ENCODE measurements at regions not wholly inside any gene's neighbourhood (a gene's known extent, or its start where the extent isn't known, plus 50 kb on each side); places are given as distances from the start of the nearest gene placed in this dataset.

GRCh38 chr18:40606996-40607395, 1348.0 kb upstream of the PIK3C3 start:
- no peak overlapping the region for H3K27ac Mint-ChIP-seq
- H3K27me3 ChIP-seq (ENCODE audit: control insufficient read depth, insufficient read depth, low read length) = no peaks in the 10 kb centered on the region
- H3K36me3 Mint-ChIP-seq = no peaks in the 10 kb centered on the region
- no peak overlapping the region for H3K4me3 ChIP-seq (ENCODE audit: low read length)
- no peak for TF ChIP-seq CTCF (IDR thresholded peaks at IDR 0.05)
- H3K27ac ChIP-seq (ENCODE audit: low read length) = no peak overlapping the region
- DNase-seq = no peak
- no peaks in the 10 kb centered on the region for H3K36me3 ChIP-seq (ENCODE audit: control insufficient read depth, insufficient read depth, low read length)
- intact Hi-C loops (cut with micrococcal nuclease) = no loop called here
- H3K4me1 Mint-ChIP-seq = no peaks in the 10 kb centered on the region
- WGBS (ENCODE audit: insufficient coverage) = no CpG with 5 or more reads among the region's 1 CpG
- H3K9me3 Mint-ChIP-seq = peaks cover 6 to 22% of the 10 kb centered on the region in 2 donors
- no peaks in the 10 kb centered on the region for H3K9me3 ChIP-seq (ENCODE audit: control insufficient read depth, insufficient read depth, low read length)
- ATAC-seq = no peak
- H3K4me3 Mint-ChIP-seq = no peak overlapping the region
- no peaks in the 10 kb centered on the region for H3K27me3 Mint-ChIP-seq (ENCODE audit: low read depth in 2 of 2)
- no peaks in the 10 kb centered on the region for H3K4me1 ChIP-seq (ENCODE audit: control insufficient read depth, insufficient read depth, low read length)

DNA sequence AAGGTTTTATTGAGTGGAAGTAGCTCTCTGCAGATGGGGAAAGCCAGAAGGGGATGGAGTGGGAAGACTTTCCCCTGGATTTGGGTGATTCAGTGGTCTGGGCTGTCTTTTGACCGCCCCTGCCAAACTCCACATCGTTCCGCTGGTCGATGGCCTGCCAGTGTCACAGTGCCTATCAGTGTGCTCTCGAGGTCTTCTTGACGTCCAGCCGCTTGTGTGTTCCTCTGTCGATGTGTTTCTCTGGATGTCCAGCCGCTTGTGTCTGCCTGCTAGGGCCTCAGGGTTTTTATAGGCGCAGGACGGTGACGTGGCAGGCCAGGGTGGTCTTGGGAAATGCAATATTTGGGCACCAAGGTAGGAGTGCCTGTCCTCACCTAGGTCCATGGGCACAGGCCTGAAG, 1371.4 kb upstream of the PIK3C3 start:
- H3K4me1 Mint-ChIP-seq = no peaks in the 10 kb centered on the region
- H3K27ac Mint-ChIP-seq = no peak overlapping the region
- no peak for TF ChIP-seq CTCF (IDR thresholded peaks at IDR 0.05)
- DNase-seq = no peak
- no peaks in the 10 kb centered on the region for H3K36me3 Mint-ChIP-seq
- no peak overlapping the region for H3K4me3 Mint-ChIP-seq
- Histone ChIP-seq H3K27ac (ENCODE audit: low read length) (no peak overlapping the region), H3K4me3 (ENCODE audit: low read length) (no peak overlapping the region), H3K9me3 (ENCODE audit: control insufficient read depth, insufficient read depth, low read length) (no peaks in the 10 kb centered on the region), H3K4me1 (ENCODE audit: control insufficient read depth, insufficient read depth, low read length) (no peaks in the 10 kb centered on the region), H3K36me3 (ENCODE audit: control insufficient read depth, insufficient read depth, low read length) (no peaks in the 10 kb centered on the region), H3K27me3 (ENCODE audit: control insufficient read depth, insufficient read depth, low read length) (no peaks in the 10 kb centered on the region)
- 91% methylated on average over 12 of the region's 12 CpGs for WGBS (ENCODE audit: insufficient coverage)
- intact Hi-C loops (cut with micrococcal nuclease) = no loop called here
- no peak for ATAC-seq
- no peaks in the 10 kb centered on the region for H3K27me3 Mint-ChIP-seq (ENCODE audit: low read depth in 2 of 2)
- H3K9me3 Mint-ChIP-seq = peaks cover 5 to 13% of the 10 kb centered on the region in 2 donors

- Histone ChIP-seq H3K9me3 (ENCODE audit: control insufficient read depth, insufficient read depth, low read length) (no peaks in the 10 kb centered on the region), H3K36me3 (ENCODE audit: control insufficient read depth, insufficient read depth, low read length) (no peaks in the 10 kb centered on the region), H3K27ac (ENCODE audit: low read length) (no peak overlapping the region), H3K27me3 (ENCODE audit: control insufficient read depth, insufficient read depth, low read length) (no peaks in the 10 kb centered on the region), H3K4me1 (ENCODE audit: control insufficient read depth, insufficient read depth, low read length) (no peaks in the 10 kb centered on the region), H3K4me3 (ENCODE audit: low read length) (no peak overlapping the region)
- intact Hi-C loops (cut with micrococcal nuclease) = no loop called here
- Mint-ChIP-seq H3K27me3 (ENCODE audit: low read depth in 2 of 2) (no peaks in the 10 kb centered on the region), H3K4me3 (no peak overlapping the region), H3K27ac (no peak overlapping the region), H3K36me3 (no peaks in the 10 kb centered on the region), H3K9me3 (peaks cover 4 to 7% of the 10 kb centered on the region in 2 donors), H3K4me1 (no peaks in the 10 kb centered on the region)
- ATAC-seq = no peak
- no peak for DNase-seq
- no peak for TF ChIP-seq CTCF (IDR thresholded peaks at IDR 0.05)
- no CpG with 5 or more reads among the region's 1 CpG for WGBS (ENCODE audit: insufficient coverage)
These were observed 1372.9 kb upstream of the PIK3C3 start for GRCh38 chr18:40582105-40582504.

GRCh38 chr18:40577981-40578365, 1377.1 kb upstream of the PIK3C3 start:
- no peaks in the 10 kb centered on the region for H3K9me3 ChIP-seq (ENCODE audit: control insufficient read depth, insufficient read depth, low read length)
- H3K4me1 ChIP-seq (ENCODE audit: control insufficient read depth, insufficient read depth, low read length) = no peaks in the 10 kb centered on the region
- H3K36me3 ChIP-seq (ENCODE audit: control insufficient read depth, insufficient read depth, low read length) = no peaks in the 10 kb centered on the region
- Mint-ChIP-seq H3K27ac (no peak overlapping the region), H3K4me3 (no peak overlapping the region), H3K27me3 (ENCODE audit: low read depth in 2 of 2) (no peaks in the 10 kb centered on the region), H3K36me3 (no peaks in the 10 kb centered on the region), H3K9me3 (peaks cover 4 to 12% of the 10 kb centered on the region in 2 donors), H3K4me1 (no peaks in the 10 kb centered on the region)
- H3K4me3 ChIP-seq (ENCODE audit: low read length) = no peak overlapping the region
- 88% methylated on average over 1 of the region's 4 CpGs for WGBS (ENCODE audit: insufficient coverage)
- intact Hi-C loops (cut with micrococcal nuclease) = no loop called here
- no peak overlapping the region for H3K27ac ChIP-seq (ENCODE audit: low read length)
- DNase-seq = no peak
- no peak for ATAC-seq
- no peak for TF ChIP-seq CTCF (IDR thresholded peaks at IDR 0.05)
- no peaks in the 10 kb centered on the region for H3K27me3 ChIP-seq (ENCODE audit: control insufficient read depth, insufficient read depth, low read length)
